ENCODE measurements at regions not wholly inside any gene's neighbourhood (a gene's known extent, or its start where the extent isn't known, plus 50 kb on each side); places are given as distances from the start of the nearest gene placed in this dataset.

DNA sequence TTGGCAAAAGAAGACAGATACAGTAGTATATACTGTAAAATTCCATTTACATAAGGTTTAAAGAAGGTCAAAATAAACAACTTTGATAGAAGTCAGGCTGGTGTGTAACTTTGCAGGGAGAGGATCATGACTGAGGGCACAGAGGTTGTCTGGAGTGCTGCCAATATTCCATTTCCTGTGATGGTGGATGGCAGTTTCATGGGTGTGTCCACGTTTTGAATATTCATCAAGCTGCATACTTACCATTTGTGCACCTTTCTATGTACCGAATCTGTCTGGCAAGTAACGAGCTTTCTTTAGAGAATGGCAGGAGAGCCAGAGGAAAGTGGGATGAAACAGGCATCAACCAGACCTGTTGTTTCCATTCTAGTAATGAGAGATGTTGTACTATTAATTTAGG, 420.5 kb upstream of the HTR2A start:
- WGBS, 2 experiments (ENCODE audit: low coverage in 1 of 2, low lambda C conversion rate in 2 of 2, missing lambda C conversion rate in 2 of 2) = 72 to 80% methylated on average over 3 of the region's 3 CpGs
- no peak overlapping the region for H3K9ac ChIP-seq
- H3K27ac ChIP-seq = no peak overlapping the region
- H3K27me3 ChIP-seq (replicated peaks; ENCODE audit: insufficient read depth) = no peaks in the 10 kb centered on the region
- no peaks in the 10 kb centered on the region for H3K9me2 ChIP-seq (ENCODE audit: insufficient read depth)
- TF ChIP-seq EZH2phosphoT487 (IDR thresholded peaks at IDR 0.05; ENCODE audit: insufficient read depth, low read depth) (no peak), EZH2 (IDR thresholded peaks at IDR 0.05; ENCODE audit: insufficient read depth, poor library complexity, severe bottlenecking) (no peak)
- no peaks in the 10 kb centered on the region for H3K79me2 ChIP-seq (ENCODE audit: insufficient read depth)
- H3K36me3 ChIP-seq (ENCODE audit: low read depth) = no peaks in the 10 kb centered on the region
- in situ Hi-C loops (cut with MboI) = no loop called here
- H2AFZ ChIP-seq = no peak overlapping the region
- DNase-seq = no peak
- H4K20me1 ChIP-seq (ENCODE audit: insufficient read depth) = no peaks in the 10 kb centered on the region
- no peak overlapping the region for H3K4me3 ChIP-seq
- no peaks in the 10 kb centered on the region for H3F3A ChIP-seq (ENCODE audit: insufficient read depth)
- no peak overlapping the region for H3K4me2 ChIP-seq (ENCODE audit: unreplicated experiment)
- H3K9me3 ChIP-seq (ENCODE audit: low read depth) = no peaks in the 10 kb centered on the region
- no peaks in the 10 kb centered on the region for H3K4me1 ChIP-seq (ENCODE audit: insufficient read depth)

DNA sequence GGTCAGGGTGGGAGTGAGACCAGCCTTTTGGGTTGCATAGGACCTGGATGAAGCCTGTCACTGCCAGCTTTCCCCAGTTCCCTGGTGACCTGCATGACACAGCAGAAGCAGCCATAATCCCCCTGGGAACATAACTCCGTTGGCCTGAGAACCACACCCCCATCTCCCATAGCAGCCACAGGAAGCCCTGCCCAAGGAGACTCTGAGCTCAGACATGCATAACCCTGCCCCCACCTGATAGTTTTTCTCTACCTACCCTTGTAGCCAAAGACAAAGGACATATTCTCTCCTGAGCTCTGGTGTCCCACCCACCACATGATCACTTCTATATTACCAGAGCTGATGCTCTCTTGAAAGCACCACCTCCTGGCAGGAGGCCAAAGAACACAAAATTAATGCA, 413.5 kb upstream of the HTR2A start:
- H3K9ac ChIP-seq = no peak overlapping the region
- TF ChIP-seq EZH2 (IDR thresholded peaks at IDR 0.05; ENCODE audit: insufficient read depth, poor library complexity, severe bottlenecking) (no peak), EZH2phosphoT487 (IDR thresholded peaks at IDR 0.05; ENCODE audit: insufficient read depth, low read depth) (no peak)
- H2AFZ ChIP-seq = no peak overlapping the region
- H3K79me2 ChIP-seq (ENCODE audit: insufficient read depth) = no peaks in the 10 kb centered on the region
- no peaks in the 10 kb centered on the region for H4K20me1 ChIP-seq (ENCODE audit: insufficient read depth)
- H3K27ac ChIP-seq = no peak overlapping the region
- no peaks in the 10 kb centered on the region for H3K9me2 ChIP-seq (ENCODE audit: insufficient read depth)
- H3K9me3 ChIP-seq (ENCODE audit: low read depth) = no peaks in the 10 kb centered on the region
- H3K27me3 ChIP-seq (replicated peaks; ENCODE audit: insufficient read depth) = no peaks in the 10 kb centered on the region
- DNase-seq = no peak
- no peaks in the 10 kb centered on the region for H3K4me1 ChIP-seq (ENCODE audit: insufficient read depth)
- in situ Hi-C loops (cut with MboI) = no loop called here
- H3F3A ChIP-seq (ENCODE audit: insufficient read depth) = no peaks in the 10 kb centered on the region
- H3K4me3 ChIP-seq = no peak overlapping the region
- H3K4me2 ChIP-seq (ENCODE audit: unreplicated experiment) = no peak overlapping the region
- no peaks in the 10 kb centered on the region for H3K36me3 ChIP-seq (ENCODE audit: low read depth)
- WGBS, 2 experiments (ENCODE audit: low coverage in 1 of 2, low lambda C conversion rate in 2 of 2, missing lambda C conversion rate in 2 of 2) = 5 to 25% methylated on average over 1 of the region's 1 CpG

DNA sequence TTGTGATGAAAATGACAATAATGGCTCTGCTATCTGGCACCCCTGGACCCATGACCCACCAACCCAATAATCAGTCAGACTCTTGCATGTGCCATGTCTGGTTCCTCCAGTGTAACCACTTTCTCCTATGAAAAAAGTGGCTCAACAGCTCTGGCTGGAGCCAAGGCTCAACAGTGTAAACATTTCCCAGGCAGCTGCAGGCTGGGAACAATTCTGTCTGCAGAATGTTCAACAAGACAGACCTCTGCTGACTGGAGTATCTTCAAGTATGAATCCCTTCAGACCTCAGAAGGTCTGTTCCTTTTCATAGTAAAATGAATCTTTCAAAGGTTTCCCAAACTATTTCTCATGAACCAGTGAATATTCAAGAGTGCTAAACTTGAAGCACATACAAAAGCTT, 410.1 kb upstream of the HTR2A start:
- Histone ChIP-seq H3K4me3 (no peak overlapping the region), H3K4me2 (ENCODE audit: unreplicated experiment) (no peak overlapping the region), H3K9ac (no peak overlapping the region), H3K27me3 (replicated peaks; ENCODE audit: insufficient read depth) (no peaks in the 10 kb centered on the region), H3K9me3 (ENCODE audit: low read depth) (no peaks in the 10 kb centered on the region), H3K36me3 (ENCODE audit: low read depth) (no peaks in the 10 kb centered on the region), H3F3A (ENCODE audit: insufficient read depth) (no peaks in the 10 kb centered on the region), H3K9me2 (ENCODE audit: insufficient read depth) (no peaks in the 10 kb centered on the region), H4K20me1 (ENCODE audit: insufficient read depth) (no peaks in the 10 kb centered on the region), H2AFZ (no peak overlapping the region), H3K4me1 (ENCODE audit: insufficient read depth) (no peaks in the 10 kb centered on the region), H3K79me2 (ENCODE audit: insufficient read depth) (no peaks in the 10 kb centered on the region), H3K27ac (no peak overlapping the region)
- DNase-seq = no peak
- in situ Hi-C loops (cut with MboI) = no loop called here
- TF ChIP-seq EZH2 (IDR thresholded peaks at IDR 0.05; ENCODE audit: insufficient read depth, poor library complexity, severe bottlenecking) = no peak
- no peak for TF ChIP-seq EZH2phosphoT487 (IDR thresholded peaks at IDR 0.05; ENCODE audit: insufficient read depth, low read depth)

- no peak overlapping the region for H2AFZ ChIP-seq
- H3K4me2 ChIP-seq (ENCODE audit: unreplicated experiment) = no peak overlapping the region
- no peaks in the 10 kb centered on the region for H4K20me1 ChIP-seq (ENCODE audit: insufficient read depth)
- no peaks in the 10 kb centered on the region for H3K79me2 ChIP-seq (ENCODE audit: insufficient read depth)
- no peak for TF ChIP-seq EZH2 (IDR thresholded peaks at IDR 0.05; ENCODE audit: insufficient read depth, poor library complexity, severe bottlenecking)
- TF ChIP-seq EZH2phosphoT487 (IDR thresholded peaks at IDR 0.05; ENCODE audit: insufficient read depth, low read depth) = no peak
- no peaks in the 10 kb centered on the region for H3K36me3 ChIP-seq (ENCODE audit: low read depth)
- H3F3A ChIP-seq (ENCODE audit: insufficient read depth) = no peaks in the 10 kb centered on the region
- no peaks in the 10 kb centered on the region for H3K9me2 ChIP-seq (ENCODE audit: insufficient read depth)
- H3K4me3 ChIP-seq = no peak overlapping the region
- no peaks in the 10 kb centered on the region for H3K9me3 ChIP-seq (ENCODE audit: low read depth)
- peaks cover 8% of the 10 kb centered on the region for H3K4me1 ChIP-seq (ENCODE audit: insufficient read depth)
- in situ Hi-C loops (cut with MboI) = no loop called here
- no peaks in the 10 kb centered on the region for H3K27me3 ChIP-seq (replicated peaks; ENCODE audit: insufficient read depth)
- H3K27ac ChIP-seq = no peak overlapping the region
- no peak for DNase-seq
- no peak overlapping the region for H3K9ac ChIP-seq
Measured at GRCh38 chr13:47303626-47304025, 406.8 kb upstream of the HTR2A start.

- Histone ChIP-seq H3K4me1 (ENCODE audit: insufficient read depth) (peaks cover 15% of the 10 kb centered on the region), H3F3A (ENCODE audit: insufficient read depth) (no peaks in the 10 kb centered on the region), H2AFZ (no peak overlapping the region), H3K9ac (no peak overlapping the region), H3K79me2 (ENCODE audit: insufficient read depth) (no peaks in the 10 kb centered on the region), H3K4me2 (ENCODE audit: unreplicated experiment) (no peak overlapping the region), H3K27ac (no peak overlapping the region), H4K20me1 (ENCODE audit: insufficient read depth) (no peaks in the 10 kb centered on the region), H3K36me3 (ENCODE audit: low read depth) (no peaks in the 10 kb centered on the region), H3K9me2 (ENCODE audit: insufficient read depth) (no peaks in the 10 kb centered on the region), H3K4me3 (no peak overlapping the region), H3K9me3 (ENCODE audit: low read depth) (no peaks in the 10 kb centered on the region), H3K27me3 (replicated peaks; ENCODE audit: insufficient read depth) (no peaks in the 10 kb centered on the region)
- TF ChIP-seq EZH2 (IDR thresholded peaks at IDR 0.05; ENCODE audit: insufficient read depth, poor library complexity, severe bottlenecking) (no peak), EZH2phosphoT487 (IDR thresholded peaks at IDR 0.05; ENCODE audit: insufficient read depth, low read depth) (no peak)
- in situ Hi-C loops (cut with MboI) = no loop called here
- peak; percentile 32 for DNase-seq
Measured at GRCh38 chr13:47299304-47299703, 402.5 kb upstream of the HTR2A start.
